ENCODE measurements at regions not wholly inside any gene's neighbourhood (a gene's known extent, or its start where the extent isn't known, plus 50 kb on each side); places are given as distances from the start of the nearest gene placed in this dataset.
"Not testable (repeated sequence)": the region's sequence is repeated elsewhere in the genome, so short reads cannot be mapped to it uniquely, and the experiment has no call there.

DNA sequence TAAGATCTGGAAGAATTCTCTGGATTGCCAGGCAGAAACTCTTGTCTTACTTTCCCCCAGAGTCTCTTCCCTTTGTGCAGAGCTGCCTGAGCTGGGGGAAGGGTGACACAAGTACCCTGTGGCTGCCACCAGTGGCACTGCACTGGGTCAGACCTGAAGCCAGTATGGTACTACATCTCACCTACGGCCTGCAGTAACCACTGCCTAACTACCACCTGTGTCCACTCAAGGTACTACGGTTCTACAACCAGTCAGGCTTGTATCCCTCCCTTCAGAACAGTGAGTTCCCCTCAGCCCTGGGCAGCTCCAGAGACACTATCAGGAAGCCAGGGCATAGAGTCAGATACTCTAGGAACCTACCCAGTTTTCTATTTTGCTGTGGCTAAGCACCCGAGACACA is 212.0 kb upstream of the POU5F2 start:
- no peak for TF ChIP-seq JUND (IDR thresholded peaks at IDR 0.05; ENCODE audit: low read depth)
- in situ Hi-C loops (cut with HindIII; ENCODE audit: low pct_unique_long_range_greater_than_20kb, low sequenced_read_pairs), result no loop called here
- DNase-seq (ENCODE audit: low read depth in 1 of 2, low spot score in 1 of 2), result no peak

DNA sequence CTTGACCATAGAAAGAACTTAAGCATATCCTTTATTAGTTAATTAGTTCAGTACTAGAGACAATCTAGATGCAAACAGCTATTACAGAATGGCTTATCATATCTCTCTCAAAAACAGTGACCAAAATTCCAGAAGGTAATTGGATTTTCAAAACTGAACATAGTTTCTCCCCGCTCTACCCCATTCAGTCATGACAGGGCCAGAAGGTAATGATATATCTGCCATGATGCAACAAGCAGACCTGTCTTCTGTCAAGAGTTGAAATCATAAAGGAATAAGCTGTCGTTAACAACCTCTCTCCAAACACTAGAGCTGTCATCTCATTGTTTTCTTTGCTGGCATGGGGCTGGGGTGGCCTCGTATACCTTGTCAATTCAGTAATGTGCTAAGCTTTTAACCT is 200.5 kb upstream of the POU5F2 start:
- no peak for DNase-seq (ENCODE audit: low read depth in 1 of 2, low spot score in 1 of 2)
- no peak for TF ChIP-seq JUND (IDR thresholded peaks at IDR 0.05; ENCODE audit: low read depth)
- in situ Hi-C loops (cut with HindIII; ENCODE audit: low pct_unique_long_range_greater_than_20kb, low sequenced_read_pairs), result no loop called here

DNA sequence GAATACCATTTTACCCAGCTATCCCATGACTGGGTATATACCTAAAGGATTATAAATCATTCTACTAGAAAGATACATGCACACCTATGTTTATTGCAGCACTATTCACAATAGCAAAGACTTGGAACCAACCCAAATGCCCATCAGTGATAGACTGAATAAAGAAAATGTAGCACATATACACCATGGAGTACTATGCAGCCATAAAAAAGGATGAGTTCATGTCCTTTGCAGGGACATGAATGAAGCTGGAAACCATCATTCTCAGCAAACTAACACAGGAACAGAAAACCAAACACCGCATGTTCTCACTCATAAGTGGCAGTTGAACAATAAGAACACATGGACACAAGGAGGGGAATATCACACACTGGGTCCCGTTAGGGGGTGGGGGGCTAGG is 191.9 kb upstream of the POU5F2 start:
- in situ Hi-C loops (cut with HindIII; ENCODE audit: low pct_unique_long_range_greater_than_20kb, low sequenced_read_pairs); DNase-seq (ENCODE audit: low read depth in 1 of 2, low spot score in 1 of 2): not testable (repeated sequence)

DNA sequence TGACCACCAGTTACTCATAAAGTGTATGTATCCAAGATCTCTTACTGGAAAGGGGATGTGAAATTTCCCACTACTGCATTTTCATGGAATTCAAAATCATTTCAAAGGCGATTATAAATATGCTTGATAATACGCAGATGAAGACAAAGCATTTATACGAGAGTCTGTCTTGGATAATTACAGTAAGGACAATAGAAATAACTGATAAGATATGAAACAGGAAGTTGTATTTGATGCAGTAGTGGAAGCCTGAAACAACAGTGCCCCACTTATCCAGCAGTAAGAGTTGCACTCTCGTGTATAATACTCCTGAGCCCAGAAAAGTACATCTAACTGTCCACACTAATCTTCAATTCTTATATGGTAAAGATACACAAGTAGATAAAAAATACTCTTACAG is 188.7 kb upstream of the POU5F2 start:
- no peak for DNase-seq (ENCODE audit: low read depth in 1 of 2, low spot score in 1 of 2)
- no peak for TF ChIP-seq JUND (IDR thresholded peaks at IDR 0.05; ENCODE audit: low read depth)
- in situ Hi-C loops (cut with HindIII; ENCODE audit: low pct_unique_long_range_greater_than_20kb, low sequenced_read_pairs), result no loop called here

DNA sequence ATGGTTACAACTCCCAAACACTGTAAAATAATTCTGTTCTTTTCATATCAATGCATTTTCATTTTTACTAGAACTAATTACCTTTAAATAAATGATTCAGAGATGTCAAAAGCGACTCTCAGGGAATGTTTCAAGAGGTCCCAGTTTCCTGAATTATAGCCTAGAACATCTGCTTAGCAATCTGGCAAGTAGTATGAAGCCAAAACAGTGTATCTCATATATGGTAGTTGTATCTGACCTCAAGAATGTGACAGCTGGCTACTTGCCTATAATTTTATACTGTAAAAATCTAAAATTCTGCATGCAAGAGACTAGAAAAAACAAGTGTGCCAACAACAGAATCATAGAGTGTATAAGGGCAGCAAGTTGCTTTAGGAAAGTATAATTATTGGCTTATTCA is 187.7 kb upstream of the POU5F2 start:
- no peak for DNase-seq (ENCODE audit: low read depth in 1 of 2, low spot score in 1 of 2)

DNA sequence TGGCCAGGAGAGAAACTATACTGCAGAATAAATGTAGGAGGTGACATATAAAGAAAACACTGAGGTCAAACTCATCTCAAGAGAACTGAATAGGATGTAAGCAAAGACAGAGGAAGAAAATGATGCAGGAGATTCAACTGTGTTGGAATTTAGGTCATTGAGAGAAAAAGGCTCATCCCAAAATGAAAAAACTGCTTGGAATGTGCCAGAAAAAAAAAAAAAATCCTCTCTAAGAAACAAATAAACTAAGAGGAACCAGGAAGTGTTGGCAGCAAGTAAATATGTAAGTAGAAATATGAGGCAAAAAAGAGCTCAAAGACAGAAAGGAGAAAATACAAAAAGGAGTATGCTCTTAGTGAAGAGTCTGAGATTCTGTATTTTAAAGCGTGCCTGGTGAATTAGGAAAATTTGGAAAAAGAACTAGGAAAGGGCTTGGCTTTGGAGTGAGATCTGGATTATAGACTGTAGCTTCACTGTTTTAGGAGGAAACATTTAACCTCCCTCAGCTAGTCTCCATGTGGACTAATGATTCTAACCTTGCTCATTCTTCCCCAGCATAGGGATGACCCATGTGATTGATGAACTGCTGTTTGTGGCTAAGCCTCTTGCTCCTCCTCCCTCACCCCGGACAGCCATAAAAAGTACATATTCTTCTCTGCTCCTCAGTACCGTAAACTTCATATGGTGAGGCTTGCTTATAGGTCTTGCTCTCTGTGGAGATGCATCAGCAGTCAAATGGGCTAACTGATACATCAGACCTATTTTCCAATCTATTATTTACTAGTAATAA is 185.6 kb upstream of the POU5F2 start:
- no peak for DNase-seq (ENCODE audit: low read depth in 1 of 2, low spot score in 1 of 2)
- in situ Hi-C loops (cut with HindIII; ENCODE audit: low pct_unique_long_range_greater_than_20kb, low sequenced_read_pairs), result no loop called here
- no peak for TF ChIP-seq JUND (IDR thresholded peaks at IDR 0.05; ENCODE audit: low read depth)

More for the DNA sequence above, 187.7 kb upstream of the POU5F2 start:
- in situ Hi-C loops (cut with HindIII; ENCODE audit: low pct_unique_long_range_greater_than_20kb, low sequenced_read_pairs), result no loop called here
- TF ChIP-seq JUND (IDR thresholded peaks at IDR 0.05; ENCODE audit: low read depth), result no peak

DNA sequence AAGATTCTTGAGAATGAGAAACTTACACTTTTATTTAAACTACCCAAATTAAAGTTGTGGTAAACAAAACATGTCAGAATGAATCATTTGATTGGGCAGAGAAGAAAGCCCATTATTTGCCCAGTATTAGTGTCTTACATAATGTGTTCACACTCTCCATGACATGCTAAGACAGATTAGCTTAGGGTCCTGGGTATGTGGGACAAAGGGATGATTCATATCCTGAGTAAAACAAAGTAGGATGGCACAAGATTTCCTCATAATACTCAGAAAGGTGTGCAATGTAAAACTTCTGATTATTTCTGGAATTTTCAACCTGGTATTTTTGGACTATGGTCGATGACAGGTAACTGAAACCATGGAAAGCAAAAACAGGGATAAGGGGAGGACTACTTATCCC is 183.9 kb upstream of the POU5F2 start:
- TF ChIP-seq JUND (IDR thresholded peaks at IDR 0.05; ENCODE audit: low read depth), result no peak
- in situ Hi-C loops (cut with HindIII; ENCODE audit: low pct_unique_long_range_greater_than_20kb, low sequenced_read_pairs), result no loop called here
- no peak for DNase-seq (ENCODE audit: low read depth in 1 of 2, low spot score in 1 of 2)

DNA sequence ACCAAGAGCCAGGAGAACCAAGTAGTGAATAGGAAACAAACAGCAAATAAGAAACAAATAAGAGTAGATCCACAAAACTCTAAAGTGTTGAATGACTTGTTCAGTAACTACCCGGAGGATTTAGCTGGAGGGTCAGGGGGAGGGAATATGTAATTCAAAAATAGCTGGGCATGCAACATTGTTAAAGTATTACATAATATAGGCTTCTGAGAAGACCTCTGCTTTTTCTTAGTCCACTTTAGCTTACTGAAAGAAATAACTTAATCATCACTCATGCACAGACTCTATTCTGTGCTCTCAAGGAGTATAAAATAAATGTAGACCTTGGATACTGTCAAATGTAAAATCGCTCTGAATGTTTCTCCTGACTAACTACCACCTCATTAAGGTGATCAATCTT is 183.2 kb upstream of the POU5F2 start:
- in situ Hi-C loops (cut with HindIII; ENCODE audit: low pct_unique_long_range_greater_than_20kb, low sequenced_read_pairs), result no loop called here
- TF ChIP-seq JUND (IDR thresholded peaks at IDR 0.05; ENCODE audit: low read depth), result no peak

DNA sequence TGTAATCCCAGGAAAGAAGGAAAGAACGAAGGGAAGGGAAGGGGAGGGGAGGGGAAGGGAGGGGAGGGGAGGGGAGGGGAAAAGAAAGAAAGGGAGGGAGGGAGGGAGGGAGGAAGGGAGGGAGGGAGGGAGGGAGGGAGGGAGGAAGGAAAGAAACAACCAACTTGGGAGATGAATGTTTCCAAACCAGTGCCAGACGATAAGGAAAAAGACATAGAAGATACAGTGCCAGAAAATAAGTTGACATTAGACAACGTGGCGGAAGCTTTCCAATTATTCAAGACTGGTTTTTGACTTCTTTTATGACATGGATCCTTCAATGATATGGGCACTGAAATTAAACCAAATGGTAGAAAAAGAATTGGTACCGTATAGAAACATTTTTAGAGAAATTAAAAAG is 181.2 kb upstream of the POU5F2 start:
- in situ Hi-C loops (cut with HindIII; ENCODE audit: low pct_unique_long_range_greater_than_20kb, low sequenced_read_pairs), result no loop called here
- no peak for DNase-seq (ENCODE audit: low read depth in 1 of 2, low spot score in 1 of 2)
- no peak for TF ChIP-seq JUND (IDR thresholded peaks at IDR 0.05; ENCODE audit: low read depth)

More for the DNA sequence above, 183.2 kb upstream of the POU5F2 start:
- peak in 1 of 2 experiments; percentile 24 for DNase-seq (ENCODE audit: low read depth in 1 of 2, low spot score in 1 of 2)

DNA sequence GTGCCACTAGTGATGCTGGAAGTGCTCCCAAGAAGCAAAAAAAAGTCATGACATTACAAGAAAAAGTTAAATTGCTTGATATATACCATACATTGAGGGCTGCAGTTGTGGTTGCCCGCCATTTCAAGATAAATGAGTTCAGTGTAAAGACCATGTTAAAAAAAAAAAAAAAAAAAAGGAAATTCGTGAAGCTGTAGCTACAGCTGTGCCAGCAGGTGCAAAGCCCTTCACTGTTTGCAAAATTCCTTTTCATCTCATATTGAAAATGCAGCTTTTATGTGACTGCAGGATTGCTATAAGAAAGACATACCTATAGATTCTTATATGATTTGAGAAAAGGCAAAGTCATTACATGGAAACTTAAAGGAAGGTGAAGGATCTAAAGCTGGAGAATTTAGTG is 179.6 kb upstream of the POU5F2 start:
- in situ Hi-C loops (cut with HindIII; ENCODE audit: low pct_unique_long_range_greater_than_20kb, low sequenced_read_pairs), result no loop called here
- TF ChIP-seq JUND (IDR thresholded peaks at IDR 0.05; ENCODE audit: low read depth), result no peak
- DNase-seq (ENCODE audit: low read depth in 1 of 2, low spot score in 1 of 2), result no peak

DNA sequence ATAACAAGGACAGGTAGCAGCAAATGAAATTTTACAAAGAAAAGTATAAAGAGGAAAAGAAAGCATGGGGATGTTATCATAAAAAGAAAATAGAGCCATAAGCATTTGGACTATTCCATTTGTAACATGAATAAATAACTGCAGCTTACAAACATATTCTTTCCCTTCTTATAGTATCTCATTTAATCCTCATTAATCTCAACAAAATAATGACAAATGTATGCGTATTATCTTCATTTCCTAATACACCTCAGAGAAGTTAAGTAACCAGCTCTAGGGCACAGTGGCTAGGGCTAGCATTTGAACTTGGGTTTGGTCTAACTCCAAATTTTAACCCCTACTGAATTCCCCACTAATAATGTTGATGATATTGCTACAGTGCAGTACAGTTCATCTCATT is 175.5 kb upstream of the POU5F2 start:
- in situ Hi-C loops (cut with HindIII; ENCODE audit: low pct_unique_long_range_greater_than_20kb, low sequenced_read_pairs), result no loop called here
- no peak for DNase-seq (ENCODE audit: low read depth in 1 of 2, low spot score in 1 of 2)
- no peak for TF ChIP-seq JUND (IDR thresholded peaks at IDR 0.05; ENCODE audit: low read depth)

DNA sequence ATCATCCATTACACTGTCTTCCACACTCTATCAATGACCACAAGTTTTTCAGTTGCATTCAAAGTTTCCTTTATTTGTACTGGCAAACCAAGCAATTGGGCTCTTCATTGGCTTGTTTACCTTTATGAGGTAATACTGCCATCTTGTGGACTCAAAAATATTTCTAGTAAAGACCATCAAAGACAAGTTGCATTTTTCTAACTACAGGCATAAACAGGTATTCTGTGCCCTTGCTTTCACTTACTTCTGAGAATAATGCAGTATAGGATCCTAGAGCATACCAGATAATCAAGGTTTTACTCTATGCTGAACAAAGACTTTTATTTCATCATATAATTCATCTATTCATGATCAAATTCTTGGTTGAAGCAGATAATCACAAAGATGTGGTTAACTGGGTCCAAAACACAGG is 173.7 kb upstream of the POU5F2 start:
- no peak for TF ChIP-seq JUND (IDR thresholded peaks at IDR 0.05; ENCODE audit: low read depth)
- DNase-seq (ENCODE audit: low read depth in 1 of 2, low spot score in 1 of 2), result peak; percentile 9 to 72
- in situ Hi-C loops (cut with HindIII; ENCODE audit: low pct_unique_long_range_greater_than_20kb, low sequenced_read_pairs), result no loop called here

DNA sequence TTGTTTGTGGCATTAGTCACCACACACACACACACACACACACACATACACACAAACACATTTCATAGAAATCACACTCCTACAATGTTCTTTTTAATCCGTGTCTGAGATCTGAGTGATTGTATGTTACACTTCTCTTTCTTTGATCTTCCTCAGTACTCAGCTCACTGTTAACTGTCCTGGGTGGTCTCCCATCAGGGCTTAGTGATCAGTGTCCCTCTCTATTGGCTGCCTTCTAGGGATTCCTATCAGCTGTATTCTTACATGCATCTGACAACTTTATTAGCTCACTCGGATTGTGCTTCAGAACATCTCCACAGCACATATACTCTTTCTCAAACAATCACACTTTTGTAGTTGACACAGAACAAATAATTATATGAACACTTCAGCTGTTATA is 170.2 kb upstream of the POU5F2 start:
- in situ Hi-C loops (cut with HindIII; ENCODE audit: low pct_unique_long_range_greater_than_20kb, low sequenced_read_pairs), result no loop called here
- no peak for DNase-seq (ENCODE audit: low read depth in 1 of 2, low spot score in 1 of 2)
- no peak for TF ChIP-seq JUND (IDR thresholded peaks at IDR 0.05; ENCODE audit: low read depth)

DNA sequence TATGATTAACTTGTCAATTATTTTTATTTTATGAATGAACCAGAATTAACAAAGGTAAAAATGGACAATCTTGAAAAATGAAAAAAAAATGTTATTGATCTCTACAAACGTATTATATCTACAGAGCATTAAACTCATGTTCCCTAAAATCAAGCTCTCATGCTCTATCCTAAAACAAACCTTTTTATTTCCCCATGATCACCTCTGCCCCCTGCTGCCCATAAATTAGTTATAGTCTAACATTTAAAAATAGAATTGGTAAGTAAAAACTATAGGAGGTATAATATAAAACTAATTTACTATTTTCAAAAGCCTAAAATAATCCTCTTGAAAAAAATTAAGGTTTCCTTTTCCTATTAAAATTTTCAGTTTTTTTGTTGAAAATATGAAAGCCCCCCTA is 168.0 kb upstream of the POU5F2 start:
- peak in 1 of 2 experiments; percentile 34 for DNase-seq (ENCODE audit: low read depth in 1 of 2, low spot score in 1 of 2)
- in situ Hi-C loops (cut with HindIII; ENCODE audit: low pct_unique_long_range_greater_than_20kb, low sequenced_read_pairs), result no loop called here
- TF ChIP-seq JUND (IDR thresholded peaks at IDR 0.05; ENCODE audit: low read depth), result no peak
